HG03521 (cell line): ENCODE measurements at regions not wholly inside any gene's neighbourhood (a gene's known extent, or its start where the extent isn't known, plus 50 kb on each side); places are given as distances from the start of the nearest gene placed in this dataset.
"Not testable (repeated sequence)": the region's sequence is repeated elsewhere in the genome, so short reads cannot be mapped to it uniquely, and the experiment has no call there.

ENCODE experiments used
- ATAC-seq: cut with Tn5 transposase; IDR thresholded peaks from one replicate; pipeline ENCODE4 v1.9.1; 2021; ENCODE audit warnings: mild to moderate bottlenecking, moderate library complexity; ENCODE audit not compliant: unreplicated experiment

- ATAC-seq, result no peak
Observed at GRCh38 chr5:153350175-153350883, 140.1 kb upstream of the GRIA1 start.

GRCh38 chr5:153352685-153353219, 137.7 kb upstream of the GRIA1 start:
- peak; percentile 66 for ATAC-seq

- ATAC-seq, result no peak
Observed at GRCh38 chr5:153357493-153358112, 132.9 kb upstream of the GRIA1 start.

- ATAC-seq, result peak; percentile 75
Observed at GRCh38 chr5:153358315-153358976, 132.0 kb upstream of the GRIA1 start.

GRCh38 chr5:153360860-153361259, 129.6 kb upstream of the GRIA1 start:
- no peak for ATAC-seq

GRCh38 chr5:153361735-153362409, 128.6 kb upstream of the GRIA1 start:
- ATAC-seq, result no peak

GRCh38 chr5:153365547-153365946, 124.9 kb upstream of the GRIA1 start:
- ATAC-seq, result no peak

GRCh38 chr5:153367466-153367865, 123.0 kb upstream of the GRIA1 start:
- ATAC-seq, result no peak

GRCh38 chr5:153372425-153373129, 117.9 kb upstream of the GRIA1 start:
- no peak for ATAC-seq

- no peak for ATAC-seq
Observed at GRCh38 chr5:153373130-153373498, 117.4 kb upstream of the GRIA1 start.

GRCh38 chr5:153381630-153382029, 108.8 kb upstream of the GRIA1 start:
- not testable (repeated sequence) for ATAC-seq

- ATAC-seq, result no peak
Observed at GRCh38 chr5:153390569-153390968, 99.9 kb upstream of the GRIA1 start.

- no peak for ATAC-seq
Observed at GRCh38 chr5:153399595-153399994, 90.9 kb upstream of the GRIA1 start.

- ATAC-seq, result no peak
Observed at GRCh38 chr5:153400931-153401330, 89.5 kb upstream of the GRIA1 start.

GRCh38 chr5:153402550-153402949, 87.9 kb upstream of the GRIA1 start:
- no peak for ATAC-seq

- no peak for ATAC-seq
Observed at GRCh38 chr5:153403470-153403869, 87.0 kb upstream of the GRIA1 start.

- ATAC-seq, result no peak
Observed at GRCh38 chr5:153404747-153405146, 85.7 kb upstream of the GRIA1 start.

- no peak for ATAC-seq
Observed at GRCh38 chr5:153421676-153422075, 68.8 kb upstream of the GRIA1 start.

- no peak for ATAC-seq
Observed at GRCh38 chr5:153425914-153426313, 64.6 kb upstream of the GRIA1 start.

- ATAC-seq, result peak; percentile 64
Observed at GRCh38 chr5:153429761-153430380, 60.6 kb upstream of the GRIA1 start.
